WI38 (cell line): ENCODE measurements at regions not wholly inside any gene's neighbourhood (a gene's known extent, or its start where the extent isn't known, plus 50 kb on each side); places are given as distances from the start of the nearest gene placed in this dataset.

Source experiments
- H3K4me3 ChIP-seq: 2 replicates; pipeline ENCODE4 v1.5.1; 2011; ENCODE audit warnings: low read depth, mild to moderate bottlenecking, control low read depth, low read length
- TF ChIP-seq, protein P1 (sequence below): IDR thresholded peaks from 2 replicates; pipeline ENCODE4 v1.5.1; 2012; ENCODE audit warnings: low read depth, mild to moderate bottlenecking, control low read depth, low read length

DNA sequence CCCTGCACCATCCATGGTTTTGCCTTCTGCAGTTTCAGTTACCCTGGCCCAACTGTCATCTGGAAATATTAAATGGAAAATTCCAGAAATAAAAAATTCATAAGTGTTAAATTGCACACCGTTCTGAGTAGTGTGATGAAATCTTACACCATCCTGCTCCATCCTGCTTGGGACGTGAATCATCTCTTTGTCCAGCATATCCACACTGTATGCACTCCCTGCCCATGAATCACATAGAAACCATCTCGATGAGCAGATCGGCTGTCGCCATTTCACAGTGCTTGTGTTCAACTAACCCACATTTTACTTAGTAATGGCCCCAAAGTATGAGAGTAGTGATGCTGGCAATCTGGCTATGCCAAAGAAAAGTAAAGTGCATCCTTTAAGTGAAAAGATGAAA is 105.9 kb upstream of the ID4 start:
- no peak overlapping the region for H3K4me3 ChIP-seq
- TF ChIP-seq, protein P1, sequence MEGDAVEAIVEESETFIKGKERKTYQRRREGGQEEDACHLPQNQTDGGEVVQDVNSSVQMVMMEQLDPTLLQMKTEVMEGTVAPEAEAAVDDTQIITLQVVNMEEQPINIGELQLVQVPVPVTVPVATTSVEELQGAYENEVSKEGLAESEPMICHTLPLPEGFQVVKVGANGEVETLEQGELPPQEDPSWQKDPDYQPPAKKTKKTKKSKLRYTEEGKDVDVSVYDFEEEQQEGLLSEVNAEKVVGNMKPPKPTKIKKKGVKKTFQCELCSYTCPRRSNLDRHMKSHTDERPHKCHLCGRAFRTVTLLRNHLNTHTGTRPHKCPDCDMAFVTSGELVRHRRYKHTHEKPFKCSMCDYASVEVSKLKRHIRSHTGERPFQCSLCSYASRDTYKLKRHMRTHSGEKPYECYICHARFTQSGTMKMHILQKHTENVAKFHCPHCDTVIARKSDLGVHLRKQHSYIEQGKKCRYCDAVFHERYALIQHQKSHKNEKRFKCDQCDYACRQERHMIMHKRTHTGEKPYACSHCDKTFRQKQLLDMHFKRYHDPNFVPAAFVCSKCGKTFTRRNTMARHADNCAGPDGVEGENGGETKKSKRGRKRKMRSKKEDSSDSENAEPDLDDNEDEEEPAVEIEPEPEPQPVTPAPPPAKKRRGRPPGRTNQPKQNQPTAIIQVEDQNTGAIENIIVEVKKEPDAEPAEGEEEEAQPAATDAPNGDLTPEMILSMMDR: no peak

DNA sequence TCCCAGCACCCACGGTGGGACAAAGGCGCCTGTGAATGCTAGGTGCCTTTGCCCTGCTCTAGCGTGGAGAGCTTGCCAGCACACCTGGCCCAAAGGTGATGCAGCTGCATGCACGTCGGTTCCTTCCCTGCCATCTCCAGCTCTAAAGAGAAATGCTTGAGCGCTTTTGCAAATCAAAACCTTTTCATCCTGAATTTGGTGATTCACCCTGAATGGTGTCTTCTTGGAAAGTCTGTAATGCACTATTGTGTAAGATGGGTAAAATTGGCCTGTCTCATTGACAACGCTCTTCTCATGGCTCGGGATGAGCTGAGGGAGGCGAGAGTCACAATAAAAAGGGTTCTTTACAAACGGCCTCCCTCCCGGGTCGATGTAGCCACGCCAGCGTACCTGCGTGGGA is 103.1 kb upstream of the ID4 start:
- TF ChIP-seq, protein P1: no peak
- no peak overlapping the region for H3K4me3 ChIP-seq

DNA sequence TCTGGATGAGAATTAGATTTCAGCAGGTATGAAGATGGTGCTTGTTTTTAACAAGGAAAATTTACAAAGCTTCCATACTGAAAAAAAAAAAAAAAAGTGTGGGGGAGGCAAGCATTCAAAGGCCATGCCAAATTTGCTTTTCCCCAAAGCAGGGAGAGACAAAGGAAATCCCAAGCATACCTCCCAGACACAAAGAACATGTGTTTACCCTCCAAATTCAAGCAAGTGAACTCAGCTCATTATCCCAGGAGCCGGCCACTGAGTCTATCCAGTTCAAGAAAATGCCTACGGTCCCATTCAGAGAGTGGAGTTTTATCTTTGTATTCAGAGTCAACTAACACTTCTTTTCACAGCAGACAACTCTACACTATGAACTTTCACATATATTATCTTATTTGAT is 102.7 kb upstream of the ID4 start:
- H3K4me3 ChIP-seq: no peak overlapping the region
- TF ChIP-seq, protein P1: no peak

DNA sequence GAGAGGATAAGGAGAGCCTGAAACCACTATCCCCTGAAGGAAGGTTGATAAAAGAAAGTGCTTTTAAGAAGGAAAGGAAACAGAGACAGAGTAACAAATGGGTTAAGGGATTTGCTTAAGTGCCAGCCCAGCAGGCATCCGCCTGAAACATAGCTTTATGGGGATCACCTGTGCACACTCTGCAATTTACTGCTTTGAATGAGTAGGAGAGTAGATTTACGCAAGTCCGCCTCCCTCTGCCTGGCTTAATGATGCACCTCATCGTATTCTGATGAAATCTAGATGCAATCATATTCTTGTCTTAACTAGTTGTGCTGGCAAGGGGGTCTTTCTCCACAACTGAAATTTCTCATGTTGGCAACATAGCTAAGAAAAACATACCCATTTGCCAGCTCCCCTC is 101.1 kb upstream of the ID4 start:
- no peak overlapping the region for H3K4me3 ChIP-seq
- TF ChIP-seq, protein P1: no peak

DNA sequence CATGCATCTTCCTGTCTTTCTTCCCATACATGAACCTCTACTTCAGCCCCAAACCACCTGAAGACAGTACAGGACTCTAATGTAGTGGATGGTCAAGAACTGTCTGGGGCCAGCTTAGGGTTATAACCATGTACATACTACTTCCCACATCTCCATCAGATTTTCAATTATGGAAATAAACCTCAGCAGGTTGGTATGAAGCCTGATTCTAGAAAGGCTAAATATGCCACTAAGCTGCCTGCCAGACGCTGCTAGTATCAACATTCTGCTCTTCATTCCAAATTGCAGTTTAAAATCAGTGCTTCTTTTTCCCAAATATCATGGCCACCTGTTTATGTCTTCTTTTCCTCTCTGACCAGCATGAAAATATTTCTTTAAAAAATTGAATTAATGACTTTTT is 99.2 kb upstream of the ID4 start:
- no peak overlapping the region for H3K4me3 ChIP-seq
- TF ChIP-seq, protein P1: no peak

DNA sequence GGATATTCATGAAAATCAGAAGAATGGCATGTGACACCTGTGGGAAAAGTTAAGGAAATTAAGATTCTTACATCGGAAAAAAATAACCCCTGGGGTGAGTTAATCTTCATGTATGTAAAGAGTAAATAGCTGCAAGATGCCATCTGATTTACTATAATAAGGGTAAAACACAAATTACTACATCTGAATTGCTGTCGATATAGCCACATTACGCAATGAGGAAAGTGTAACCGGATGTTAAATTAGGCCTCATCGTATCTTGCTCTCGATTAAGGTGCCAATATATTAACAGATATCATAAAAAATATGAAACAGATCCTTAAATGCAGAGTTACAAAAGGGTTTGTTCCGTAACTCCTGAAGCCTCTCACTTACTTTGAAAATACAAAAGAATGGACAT is 87.4 kb upstream of the ID4 start:
- TF ChIP-seq, protein P1: no peak
- no peak overlapping the region for H3K4me3 ChIP-seq

DNA sequence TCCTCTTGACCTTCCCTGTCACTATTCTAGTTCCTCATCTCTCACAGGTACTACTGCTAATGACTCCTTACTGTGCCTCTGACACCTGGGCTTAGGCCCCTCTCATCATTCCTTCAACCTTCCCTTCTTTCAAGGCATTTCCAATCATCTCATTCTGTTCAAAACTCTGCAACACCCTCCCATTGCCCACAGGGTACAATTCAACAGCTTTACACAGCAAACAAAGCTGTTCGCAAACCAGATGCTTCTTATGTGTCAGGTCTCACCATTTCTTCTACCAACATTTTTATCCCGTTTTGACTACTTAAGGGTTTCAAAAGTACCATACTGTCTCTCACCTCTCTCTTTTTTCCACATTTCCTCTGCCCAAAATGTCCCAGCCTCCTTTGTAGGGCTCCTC is 84.4 kb upstream of the ID4 start:
- H3K4me3 ChIP-seq: no peak overlapping the region
- TF ChIP-seq, protein P1: no peak
